Uterus (tissue), 3 donors: ENCODE measurements at regions not wholly inside any gene's neighbourhood (a gene's known extent, or its start where the extent isn't known, plus 50 kb on each side); places are given as distances from the start of the nearest gene placed in this dataset.

Experiments used
- DNase-seq, 2 donors: peaks; one replicate each; pipeline ENCODE4 v3.0.0-alpha.2; 2019 to 2020
- H3K27ac ChIP-seq, 2 donors: fragments of 200-600 bp; sonication (generic); 1 replicate in 1 of 2; 2 replicates in 1 of 2; pipeline ENCODE4 v1.5.1; 2016 to 2018
- H3K27me3 ChIP-seq, 2 donors: fragments of 200-600 bp; sonication (generic); one replicate each; pipeline ENCODE4 v1.5.1; 2018 to 2019; ENCODE audit warnings: control low read depth in 1 of 2
- H3K36me3 ChIP-seq, 2 donors: fragments of 200-600 bp; sonication (generic); one replicate each; pipeline ENCODE4 v1.5.1; 2019; ENCODE audit warnings: control low read depth in 1 of 2
- H3K4me1 ChIP-seq, 2 donors: fragments of 200-600 bp; sonication (generic); one replicate each; pipeline ENCODE4 v1.5.1; 2018 to 2019; ENCODE audit warnings: control low read depth in 1 of 2
- H3K4me3 ChIP-seq, 2 donors: fragments of 200-600 bp; sonication (generic); 1 replicate in 1 of 2; 2 replicates in 1 of 2; pipeline ENCODE4 v1.5.1; 2018 to 2019; ENCODE audit warnings: mild to moderate bottlenecking in 1 of 2
- H3K9me3 ChIP-seq, 2 donors: fragments of 200-600 bp; sonication (generic); one replicate each; pipeline ENCODE4 v1.5.1; 2019; ENCODE audit warnings: control low read depth in 1 of 2
- POLR2A ChIP-seq, 2 donors: fragments of 450-650 bp; IDR thresholded peaks; one replicate each; pipeline ENCODE4 v1.6.1; 2016; ENCODE audit warnings: antibody characterized with exemption in 2 of 2, mild to moderate bottlenecking in 1 of 2, moderate library complexity in 1 of 2
- intact Hi-C: fragments of 100-400 bp; cut with DNase I; formaldehyde crosslinking; loops from one replicate; pipeline ENCODE4 v1.15.1; 2023; ENCODE audit warnings: low total_unique reads
- TF ChIP-seq, protein P1 (sequence below), 4 experiments: fragments of 200-600 bp in 2 of 4; fragments of 450-650 bp in 2 of 4; sonication (generic) in 2 of 4; IDR thresholded peaks; one replicate each; pipeline ENCODE4 v1.5.1; 2016 to 2019; ENCODE audit warnings: antibody characterized with exemption in 4 of 4, mild to moderate bottlenecking in 2 of 4, moderate library complexity in 1 of 4
- donor health status: DM: yes; HTN: yes; CAD: no.

DNA sequence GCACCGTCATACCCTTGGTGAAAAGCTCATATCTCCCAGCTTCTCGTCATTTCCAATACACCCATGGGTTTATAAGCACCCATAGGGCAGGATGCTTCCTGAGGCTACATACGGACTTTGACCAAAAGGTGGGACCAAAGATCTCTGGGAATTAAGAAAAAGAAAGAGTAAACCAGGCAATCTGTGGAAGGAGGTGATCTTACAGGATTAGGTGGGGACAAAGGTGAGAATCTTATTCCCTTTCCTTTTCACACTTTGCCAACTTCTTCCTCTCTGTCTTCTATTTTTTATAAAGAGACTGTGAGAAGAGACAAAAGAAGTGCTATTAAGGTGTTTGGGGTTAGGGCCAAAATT lies 172.0 kb downstream of the DLEU7 start:
- Histone ChIP-seq H3K9me3 (no peaks in the 10 kb centered on the region), H3K4me1 (no peaks in the 10 kb centered on the region), H3K27ac (no peak overlapping the region), H3K36me3 (no peaks in the 10 kb centered on the region), H3K4me3 (no peak overlapping the region), H3K27me3 (no peaks in the 10 kb centered on the region)
- no peak for TF ChIP-seq POLR2A (IDR thresholded peaks at IDR 0.05)
- TF ChIP-seq, protein P1, sequence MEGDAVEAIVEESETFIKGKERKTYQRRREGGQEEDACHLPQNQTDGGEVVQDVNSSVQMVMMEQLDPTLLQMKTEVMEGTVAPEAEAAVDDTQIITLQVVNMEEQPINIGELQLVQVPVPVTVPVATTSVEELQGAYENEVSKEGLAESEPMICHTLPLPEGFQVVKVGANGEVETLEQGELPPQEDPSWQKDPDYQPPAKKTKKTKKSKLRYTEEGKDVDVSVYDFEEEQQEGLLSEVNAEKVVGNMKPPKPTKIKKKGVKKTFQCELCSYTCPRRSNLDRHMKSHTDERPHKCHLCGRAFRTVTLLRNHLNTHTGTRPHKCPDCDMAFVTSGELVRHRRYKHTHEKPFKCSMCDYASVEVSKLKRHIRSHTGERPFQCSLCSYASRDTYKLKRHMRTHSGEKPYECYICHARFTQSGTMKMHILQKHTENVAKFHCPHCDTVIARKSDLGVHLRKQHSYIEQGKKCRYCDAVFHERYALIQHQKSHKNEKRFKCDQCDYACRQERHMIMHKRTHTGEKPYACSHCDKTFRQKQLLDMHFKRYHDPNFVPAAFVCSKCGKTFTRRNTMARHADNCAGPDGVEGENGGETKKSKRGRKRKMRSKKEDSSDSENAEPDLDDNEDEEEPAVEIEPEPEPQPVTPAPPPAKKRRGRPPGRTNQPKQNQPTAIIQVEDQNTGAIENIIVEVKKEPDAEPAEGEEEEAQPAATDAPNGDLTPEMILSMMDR (IDR thresholded peaks at IDR 0.05): no peak
- DNase-seq: no peak
- intact Hi-C loops: no loop called here

DNA sequence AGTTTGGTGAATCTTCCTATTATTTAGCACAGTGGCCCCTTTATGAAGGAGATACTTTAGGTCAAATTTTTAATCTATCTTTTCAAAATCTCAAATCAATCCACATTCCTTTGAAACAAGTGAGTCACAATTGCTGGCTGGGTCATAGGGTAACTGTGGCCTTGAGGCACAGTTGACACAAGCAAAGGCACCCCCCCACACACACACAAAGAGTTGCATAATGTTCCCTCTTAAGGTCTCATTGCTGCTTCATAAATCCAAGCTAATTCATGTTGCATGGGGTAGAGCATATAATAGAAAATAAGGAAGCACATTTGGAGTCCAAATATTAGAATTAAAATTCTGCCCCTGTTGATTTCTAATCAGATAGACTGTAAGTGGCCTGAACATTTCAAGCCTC lies 171.5 kb downstream of the DLEU7 start:
- no peak overlapping the region for H3K4me3 ChIP-seq
- no peaks in the 10 kb centered on the region for H3K27me3 ChIP-seq
- no peaks in the 10 kb centered on the region for H3K36me3 ChIP-seq
- no peaks in the 10 kb centered on the region for H3K4me1 ChIP-seq
- no peak for TF ChIP-seq POLR2A (IDR thresholded peaks at IDR 0.05)
- TF ChIP-seq, protein P1 (IDR thresholded peaks at IDR 0.05): no peak
- DNase-seq: no peak
- intact Hi-C loops: no loop called here
- no peaks in the 10 kb centered on the region for H3K9me3 ChIP-seq
- no peak overlapping the region for H3K27ac ChIP-seq

- Histone ChIP-seq H3K27me3 (no peaks in the 10 kb centered on the region), H3K4me1 (no peaks in the 10 kb centered on the region), H3K27ac (no peak overlapping the region), H3K4me3 (no peak overlapping the region), H3K9me3 (no peaks in the 10 kb centered on the region), H3K36me3 (no peaks in the 10 kb centered on the region)
- no peak for TF ChIP-seq POLR2A (IDR thresholded peaks at IDR 0.05)
- TF ChIP-seq, protein P1 (IDR thresholded peaks at IDR 0.05): no peak
- intact Hi-C loops: no loop called here
- no peak for DNase-seq
Observed at GRCh38 chr13:50675651-50676050, 167.8 kb downstream of the DLEU7 start.

- Histone ChIP-seq H3K27me3 (no peaks in the 10 kb centered on the region), H3K4me1 (no peaks in the 10 kb centered on the region), H3K4me3 (no peak overlapping the region), H3K36me3 (no peaks in the 10 kb centered on the region), H3K27ac (no peak overlapping the region), H3K9me3 (no peaks in the 10 kb centered on the region)
- no peak for TF ChIP-seq POLR2A (IDR thresholded peaks at IDR 0.05)
- TF ChIP-seq, protein P1 (IDR thresholded peaks at IDR 0.05): no peak
- no peak for DNase-seq
- intact Hi-C loops: no loop called here
Observed at GRCh38 chr13:50676602-50677001, 166.9 kb downstream of the DLEU7 start.

GRCh38 chr13:50677258-50677657 lies 166.2 kb downstream of the DLEU7 start:
- no peaks in the 10 kb centered on the region for H3K27me3 ChIP-seq
- no peak overlapping the region for H3K4me3 ChIP-seq
- no peak overlapping the region for H3K27ac ChIP-seq
- no peaks in the 10 kb centered on the region for H3K4me1 ChIP-seq
- H3K9me3 ChIP-seq: no peaks in the 10 kb centered on the region
- H3K36me3 ChIP-seq: no peaks in the 10 kb centered on the region
- DNase-seq: no peak
- intact Hi-C loops: no loop called here
- TF ChIP-seq, protein P1 (IDR thresholded peaks at IDR 0.05): no peak
- TF ChIP-seq POLR2A (IDR thresholded peaks at IDR 0.05): no peak
